ENCODE measurements at regions not wholly inside any gene's neighbourhood (a gene's known extent, or its start where the extent isn't known, plus 50 kb on each side); places are given as distances from the start of the nearest gene placed in this dataset.

DNA sequence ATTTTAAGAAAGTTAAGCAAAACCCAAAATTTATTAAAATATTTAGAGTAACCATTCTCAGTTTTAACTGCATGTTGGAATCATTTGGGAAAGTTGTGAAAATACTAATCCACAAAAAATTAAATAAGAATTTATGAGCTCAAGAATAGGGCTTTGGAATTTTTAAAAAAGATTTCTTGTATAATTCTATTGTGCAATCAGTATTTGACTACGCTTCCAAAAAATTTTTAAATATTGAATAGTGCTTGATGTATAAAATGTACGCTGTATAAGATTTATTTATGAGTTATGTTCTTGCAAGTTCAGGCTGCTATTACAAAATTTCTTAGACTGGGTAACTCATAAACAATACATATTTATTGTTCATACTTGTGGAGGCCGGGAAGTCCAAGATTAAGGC lies 571.7 kb downstream of the MMUT start:
- Histone ChIP-seq H3K4me1 (ENCODE audit: insufficient read depth, low read length) (no peaks in the 10 kb centered on the region), H3K56ac (ENCODE audit: insufficient read length, low read depth, low read length) (no peak overlapping the region), H4K20me1 (ENCODE audit: control insufficient read depth, insufficient read depth, insufficient read length) (no peaks in the 10 kb centered on the region), H2AK5ac (ENCODE audit: insufficient read length, low read length) (no peak overlapping the region), H2BK120ac (ENCODE audit: low read depth, low read length, poor library complexity, severe bottlenecking) (no peak overlapping the region), H3K9me3 (ENCODE audit: control insufficient read depth, low read depth, low read length) (no peaks in the 10 kb centered on the region), H4K8ac (replicated peaks; ENCODE audit: insufficient read length, low read depth, low read length) (no peak overlapping the region), H2BK20ac (ENCODE audit: low read depth, low read length, poor library complexity, severe bottlenecking) (no peak overlapping the region), H3K27ac (ENCODE audit: insufficient read length, low read depth, low read length) (no peak overlapping the region), H3K4me2 (ENCODE audit: insufficient read depth, insufficient read length, low read length) (no peak overlapping the region), H3K23me2 (ENCODE audit: insufficient read length, low read depth, low read length, poor library complexity, severe bottlenecking) (no peaks in the 10 kb centered on the region), H3K23ac (ENCODE audit: insufficient read length, low read depth, low read length) (no peak overlapping the region), H2BK15ac (ENCODE audit: low read depth, low read length) (no peak overlapping the region), H3K27me3 (ENCODE audit: insufficient read depth, low read length) (no peaks in the 10 kb centered on the region), H3T11ph (ENCODE audit: low read length) (no peak overlapping the region), H3K9ac (ENCODE audit: extremely low read depth, insufficient read length, low read length) (no peak overlapping the region), H2BK5ac (ENCODE audit: insufficient read length, low read length) (no peak overlapping the region), H3K79me1 (ENCODE audit: insufficient read depth, low read depth, low read length, poor library complexity, severe bottlenecking) (no peaks in the 10 kb centered on the region), H2AFZ (ENCODE audit: low read length) (no peak overlapping the region), H4K91ac (ENCODE audit: insufficient read length, low read depth, low read length) (no peak overlapping the region), H4K5ac (ENCODE audit: insufficient read length, low read depth, low read length) (no peak overlapping the region), H3K79me2 (ENCODE audit: insufficient read depth, low read length) (no peaks in the 10 kb centered on the region), H3K14ac (ENCODE audit: insufficient read depth, low read length) (no peak overlapping the region), H3K4ac (ENCODE audit: low read depth, low read length) (no peak overlapping the region), H2BK12ac (ENCODE audit: insufficient read length, low read depth, low read length) (no peak overlapping the region), H3K18ac (ENCODE audit: insufficient read length, low read depth, low read length) (no peak overlapping the region)
- H3K27ac Mint-ChIP-seq: no peak overlapping the region
- no peaks in the 10 kb centered on the region for H3K27me3 Mint-ChIP-seq (ENCODE audit: low read depth)
- H3K9me3 Mint-ChIP-seq: peaks cover 2 to 5% of the 10 kb centered on the region in 2 experiments; a peak in 3 of 5 replicates
- H3K4me1 Mint-ChIP-seq: peaks cover 0 to 2% of the 10 kb centered on the region in 2 experiments; a peak in 1 of 4 replicates
- TF ChIP-seq, protein P1, sequence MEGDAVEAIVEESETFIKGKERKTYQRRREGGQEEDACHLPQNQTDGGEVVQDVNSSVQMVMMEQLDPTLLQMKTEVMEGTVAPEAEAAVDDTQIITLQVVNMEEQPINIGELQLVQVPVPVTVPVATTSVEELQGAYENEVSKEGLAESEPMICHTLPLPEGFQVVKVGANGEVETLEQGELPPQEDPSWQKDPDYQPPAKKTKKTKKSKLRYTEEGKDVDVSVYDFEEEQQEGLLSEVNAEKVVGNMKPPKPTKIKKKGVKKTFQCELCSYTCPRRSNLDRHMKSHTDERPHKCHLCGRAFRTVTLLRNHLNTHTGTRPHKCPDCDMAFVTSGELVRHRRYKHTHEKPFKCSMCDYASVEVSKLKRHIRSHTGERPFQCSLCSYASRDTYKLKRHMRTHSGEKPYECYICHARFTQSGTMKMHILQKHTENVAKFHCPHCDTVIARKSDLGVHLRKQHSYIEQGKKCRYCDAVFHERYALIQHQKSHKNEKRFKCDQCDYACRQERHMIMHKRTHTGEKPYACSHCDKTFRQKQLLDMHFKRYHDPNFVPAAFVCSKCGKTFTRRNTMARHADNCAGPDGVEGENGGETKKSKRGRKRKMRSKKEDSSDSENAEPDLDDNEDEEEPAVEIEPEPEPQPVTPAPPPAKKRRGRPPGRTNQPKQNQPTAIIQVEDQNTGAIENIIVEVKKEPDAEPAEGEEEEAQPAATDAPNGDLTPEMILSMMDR (conservative IDR thresholded peaks at IDR 0.05): no peak
- WGBS (ENCODE audit: extremely low coverage, insufficient read length, low lambda C conversion rate): no CpG with 5 or more reads among the region's 3 CpGs
- H3K36me3 Mint-ChIP-seq (ENCODE audit: insufficient read depth in 1 of 3, low read depth in 3 of 3): peaks cover 0 to 9% (median 0%) of the 10 kb centered on the region in 3 experiments; a peak in 3 of 7 replicates
- H3K4me3 Mint-ChIP-seq: no peak overlapping the region
- DNase-seq: no peak

Data from H9 (cell line).